ENCODE measurements at regions not wholly inside any gene's neighbourhood (a gene's known extent, or its start where the extent isn't known, plus 50 kb on each side); places are given as distances from the start of the nearest gene placed in this dataset.
"Not testable (repeated sequence)": the region's sequence is repeated elsewhere in the genome, so short reads cannot be mapped to it uniquely, and the experiment has no call there.

DNA sequence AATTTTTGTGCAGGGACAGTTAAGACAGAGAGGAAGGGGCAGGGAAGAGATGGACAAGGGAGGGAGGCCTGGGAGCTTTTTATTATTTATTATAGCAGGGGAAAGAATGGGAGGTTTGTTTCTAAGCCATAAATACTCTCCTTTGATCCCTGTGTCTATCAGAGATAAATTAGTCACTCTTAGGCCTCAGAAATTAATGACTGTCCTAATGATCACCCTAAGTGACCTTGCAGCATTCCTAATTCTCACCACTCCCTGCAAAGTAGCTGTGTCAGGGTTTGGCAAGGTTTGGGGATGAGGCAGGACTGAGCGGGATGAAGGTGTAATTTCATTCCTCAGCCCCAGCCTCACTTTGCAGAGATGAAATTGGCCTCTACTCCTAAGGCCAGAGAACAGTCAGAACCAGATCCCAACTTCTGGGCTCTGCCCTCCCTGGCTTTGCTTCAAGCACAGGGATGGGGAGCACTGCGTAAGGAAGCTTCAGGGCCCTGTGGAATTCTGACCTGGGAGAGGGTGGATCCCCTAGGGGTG, 95.0 kb downstream of the TMEM17 start:
- DNase-seq: peak in 1 of 51 donors; percentile 34

DNA sequence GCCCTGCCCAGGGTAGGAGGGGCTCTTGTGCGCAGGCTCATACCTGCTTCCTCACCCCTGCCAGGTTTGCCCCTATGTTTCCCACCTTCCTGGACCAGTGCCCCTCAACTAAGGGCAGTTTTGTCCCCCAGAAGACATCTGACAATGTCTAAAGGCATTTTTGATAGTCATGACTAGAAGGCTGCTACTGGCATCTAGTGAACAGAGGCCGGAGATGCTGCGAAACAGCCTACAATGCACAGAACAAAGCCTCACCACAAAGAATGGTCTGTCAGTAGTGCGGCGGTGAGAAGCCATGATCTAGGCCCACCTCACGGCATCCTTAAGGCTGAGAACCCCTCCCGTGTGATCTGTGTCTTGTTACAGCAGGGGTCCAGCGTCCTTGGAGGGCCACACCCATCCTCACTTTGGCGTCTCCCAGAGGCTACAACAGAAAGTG, 96.0 kb downstream of the TMEM17 start:
- peak in 18 of 51 donors; percentile 5 to 63 (median 34) for DNase-seq

DNA sequence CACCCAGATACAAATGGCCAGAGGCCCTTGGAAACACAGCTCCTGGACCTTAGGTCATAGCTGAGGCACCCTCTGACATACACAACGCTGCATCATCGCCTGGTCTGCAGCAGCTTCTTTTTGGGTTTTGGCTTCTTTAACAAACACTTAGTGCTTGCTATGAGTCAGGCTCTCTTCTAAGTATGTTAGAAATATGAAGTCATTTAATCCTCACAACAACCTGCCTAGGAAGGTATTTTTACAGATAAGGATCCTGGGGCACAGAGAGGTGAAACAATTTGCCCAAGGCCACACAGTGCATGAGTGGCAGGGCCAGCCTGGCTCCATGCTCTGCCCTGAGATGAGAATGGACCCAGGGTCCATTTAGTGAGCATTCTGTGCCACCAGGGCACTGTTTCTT, 96.6 kb downstream of the TMEM17 start:
- no peak for DNase-seq

DNA sequence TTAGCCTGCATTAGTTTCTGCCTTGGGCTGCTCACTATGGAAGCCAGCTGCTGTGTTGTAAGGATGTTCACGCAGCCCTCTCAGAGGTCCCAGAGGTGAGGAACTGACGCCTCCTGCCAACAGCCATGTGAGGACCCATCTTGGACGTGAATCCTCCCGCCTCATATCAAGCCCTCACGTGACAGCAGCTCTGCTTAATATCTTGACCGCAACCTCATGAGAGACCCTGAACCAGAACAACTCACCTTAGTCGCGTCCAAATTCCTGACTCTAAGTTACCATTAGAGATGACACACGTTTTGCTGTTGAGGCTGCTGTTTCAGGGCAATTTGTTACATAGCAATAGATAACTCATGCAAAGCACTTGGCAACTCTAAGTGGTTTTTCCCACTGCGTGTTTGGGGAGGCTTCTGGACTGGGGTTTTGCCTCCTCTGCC, 97.7 kb downstream of the TMEM17 start:
- no peak for DNase-seq

DNA sequence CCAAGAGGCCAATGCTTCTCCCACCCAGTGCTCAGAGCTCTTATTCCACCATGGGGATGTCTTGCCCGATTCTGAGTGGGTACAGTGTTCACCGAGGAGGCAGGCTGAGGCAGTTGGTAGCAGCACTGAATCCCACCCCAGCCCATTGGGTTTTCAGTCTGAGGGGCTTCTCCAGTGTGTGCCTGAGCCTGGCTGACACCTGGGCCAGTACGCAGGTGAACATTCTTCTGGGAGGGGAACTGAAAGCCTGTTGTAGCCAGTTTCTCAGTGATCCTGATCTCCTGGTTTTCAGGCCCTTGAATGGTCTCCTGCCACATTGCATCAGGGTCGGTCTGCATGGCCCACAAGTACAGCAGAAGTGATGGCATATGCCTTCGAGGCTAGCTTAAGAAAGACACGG, 98.2 kb downstream of the TMEM17 start:
- DNase-seq: no peak

DNA sequence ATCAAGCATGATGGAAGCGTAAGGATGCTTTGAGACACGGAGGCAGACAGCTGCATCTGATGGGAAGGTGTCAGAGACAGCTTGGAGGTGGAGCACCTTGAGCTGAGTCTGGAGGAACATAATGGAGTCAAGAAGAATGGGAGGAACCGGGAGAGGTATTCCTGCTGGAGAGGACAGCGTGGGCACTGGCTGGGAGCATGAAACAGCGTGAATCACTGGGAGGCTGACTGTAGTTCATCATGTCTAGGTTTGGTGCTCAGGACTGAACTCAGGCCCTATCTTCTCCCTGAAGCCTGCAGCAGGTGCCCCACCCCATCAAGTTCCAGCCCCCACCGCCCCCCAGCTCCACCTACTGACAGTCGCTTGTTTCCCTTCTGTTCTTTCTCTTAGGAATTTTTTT, 98.6 kb downstream of the TMEM17 start:
- no peak for DNase-seq

DNA sequence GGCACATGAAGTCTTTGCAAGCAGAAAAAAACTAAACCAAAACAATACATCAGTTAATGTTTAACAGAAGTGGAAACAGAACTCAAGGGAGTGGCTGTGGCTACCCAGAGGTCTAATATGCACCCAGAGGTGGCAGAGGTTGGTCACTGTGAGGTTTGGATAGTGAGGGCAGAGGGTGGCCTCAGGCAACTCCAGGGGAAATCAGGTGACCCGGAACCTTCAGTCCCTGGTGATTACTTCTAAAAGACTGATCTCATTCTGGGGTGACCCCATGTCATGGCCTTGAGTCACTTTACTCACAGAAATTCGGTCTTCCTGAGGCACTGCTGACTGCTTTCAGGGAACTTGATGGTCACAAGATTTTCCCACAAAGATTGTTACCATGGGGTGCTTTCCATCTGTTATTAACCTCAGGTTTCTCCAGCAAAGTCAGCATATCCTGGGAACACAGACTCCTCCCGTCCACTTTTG, 99.4 kb downstream of the TMEM17 start:
- no peak for DNase-seq

DNA sequence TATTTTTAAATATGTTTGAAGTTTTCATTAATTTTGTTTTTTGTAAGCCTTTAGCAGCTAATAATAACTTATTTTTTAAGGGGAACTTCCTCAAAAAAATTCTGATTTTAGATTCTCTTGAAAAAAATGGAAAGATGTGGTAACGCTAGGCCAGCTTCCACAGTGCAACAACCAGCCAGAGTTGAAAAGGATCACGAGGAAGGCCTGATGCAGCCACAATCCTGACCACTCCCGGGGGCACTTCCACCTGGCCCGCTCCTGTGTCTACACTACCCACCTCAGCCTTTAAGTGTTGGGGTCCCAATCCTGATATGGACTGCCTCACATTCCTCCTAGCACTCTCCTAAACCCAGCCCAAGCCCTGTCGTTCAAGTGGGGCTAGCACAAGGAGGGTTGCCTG, 101.1 kb downstream of the TMEM17 start:
- no peak for DNase-seq

DNA sequence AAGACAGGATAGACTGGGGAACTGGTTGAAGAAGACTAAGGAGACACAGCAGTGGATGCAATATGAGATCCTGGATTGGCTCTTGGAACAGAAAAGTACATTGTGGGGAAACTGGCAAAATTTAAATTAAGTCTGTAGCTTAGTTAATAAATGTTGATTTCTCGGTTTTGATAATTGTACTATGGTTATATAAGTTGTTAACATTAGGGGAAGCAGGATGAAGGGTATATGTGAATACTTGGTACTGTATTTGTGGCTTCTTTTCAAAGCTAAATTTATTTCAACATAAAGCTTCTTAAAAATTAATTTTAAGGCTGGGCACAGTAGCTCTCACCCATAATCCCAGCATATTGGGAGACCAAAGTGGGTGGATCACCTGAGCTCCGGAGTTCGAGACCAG, 103.8 kb downstream of the TMEM17 start:
- no peak for DNase-seq

DNA sequence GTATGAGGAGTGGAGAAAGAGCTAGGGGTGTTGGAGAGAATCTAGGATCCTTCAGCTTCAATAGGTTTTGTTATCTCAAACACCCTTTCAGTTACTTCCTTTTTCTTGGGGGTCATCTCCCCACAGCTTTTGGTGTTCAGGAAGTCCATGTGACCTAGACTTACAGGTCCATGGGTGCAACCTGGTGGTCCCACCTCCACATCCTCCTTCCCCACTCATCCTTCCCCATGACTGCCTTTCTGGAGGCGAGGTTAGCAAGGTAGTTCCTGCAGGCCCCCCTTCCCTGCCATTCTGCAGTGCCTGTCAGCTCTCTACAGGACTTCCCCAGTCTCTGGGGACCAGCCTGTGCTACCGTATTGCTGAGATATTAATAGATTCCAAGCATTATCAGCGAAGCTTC, 107.6 kb downstream of the TMEM17 start:
- no peak for DNase-seq

DNA sequence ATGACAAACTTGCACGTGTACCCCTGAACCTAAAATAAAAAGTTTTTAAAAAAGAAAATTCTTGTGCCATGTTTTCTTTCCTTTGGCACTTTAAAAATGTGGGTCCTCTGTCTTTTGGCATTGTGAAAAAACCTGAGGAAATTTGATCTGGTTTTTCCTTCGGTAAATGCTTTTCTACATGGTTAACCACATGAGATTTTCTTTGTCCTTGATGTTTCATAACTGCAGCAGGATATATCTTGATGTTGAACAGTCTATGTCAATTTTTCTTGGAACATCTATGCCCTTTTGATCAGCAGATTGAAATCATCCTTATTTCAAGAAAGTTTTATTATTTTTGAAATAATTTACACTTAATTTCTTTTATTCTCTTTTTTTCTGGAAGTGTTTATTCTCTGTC, 109.1 kb downstream of the TMEM17 start:
- DNase-seq: no peak

DNA sequence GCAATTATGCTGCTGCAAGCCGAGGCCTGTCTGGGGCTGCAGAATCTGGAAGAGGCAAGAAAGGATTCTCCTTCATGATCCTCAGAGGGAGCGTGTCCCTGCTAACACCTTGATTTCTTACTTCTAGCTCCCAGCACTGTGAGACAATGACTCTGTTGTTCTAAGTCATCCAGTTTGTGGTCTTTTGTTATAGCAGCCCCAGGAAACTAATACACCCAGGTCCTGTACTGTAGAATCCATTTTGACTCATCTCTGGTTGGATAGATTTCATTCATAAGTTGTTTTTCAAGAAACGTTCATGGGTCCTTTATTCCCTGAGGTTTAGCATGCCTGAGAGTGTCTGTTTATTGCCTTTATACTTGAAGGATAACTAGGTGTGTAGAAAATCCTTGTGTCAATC, 112.7 kb downstream of the TMEM17 start:
- DNase-seq: no peak

DNA sequence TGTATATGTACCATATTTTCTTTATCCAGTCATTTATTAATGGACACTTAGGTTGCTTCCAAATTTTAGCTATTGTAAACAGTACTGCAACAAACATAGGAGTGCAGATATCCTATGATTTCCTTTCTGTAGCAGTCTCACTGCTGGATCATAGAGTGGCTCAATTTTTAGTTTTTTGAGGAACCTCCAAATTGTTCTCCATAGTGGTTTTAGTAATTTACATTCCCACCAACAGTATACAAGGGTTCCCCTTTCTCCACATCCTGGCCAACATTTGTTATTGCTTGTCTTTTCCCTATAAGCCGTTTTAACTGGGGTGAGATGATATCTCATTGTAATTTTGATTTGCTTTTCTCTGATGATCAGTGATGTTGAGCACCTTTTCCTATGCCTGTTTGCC, 114.3 kb downstream of the TMEM17 start:
- no peak for DNase-seq

DNA sequence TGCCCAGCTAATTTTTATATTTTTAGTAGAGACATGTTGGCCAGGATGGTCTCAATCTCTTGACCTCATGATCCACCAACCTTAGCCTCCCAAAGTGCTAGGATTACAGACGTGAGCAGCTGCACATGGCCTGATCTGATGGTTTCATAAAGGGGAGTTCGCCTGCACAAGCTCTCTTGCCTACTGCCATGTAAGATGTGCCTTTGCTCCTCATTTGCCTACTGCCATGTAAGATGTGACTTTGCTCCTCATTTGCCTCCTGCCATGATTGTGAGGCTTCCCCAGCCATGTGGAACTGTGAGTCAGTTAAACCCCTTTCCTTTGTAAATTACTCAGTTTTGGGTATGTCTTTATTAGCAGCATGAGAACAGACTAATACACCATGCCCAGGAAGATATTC, 119.6 kb downstream of the TMEM17 start:
- not testable (repeated sequence) for DNase-seq

DNA sequence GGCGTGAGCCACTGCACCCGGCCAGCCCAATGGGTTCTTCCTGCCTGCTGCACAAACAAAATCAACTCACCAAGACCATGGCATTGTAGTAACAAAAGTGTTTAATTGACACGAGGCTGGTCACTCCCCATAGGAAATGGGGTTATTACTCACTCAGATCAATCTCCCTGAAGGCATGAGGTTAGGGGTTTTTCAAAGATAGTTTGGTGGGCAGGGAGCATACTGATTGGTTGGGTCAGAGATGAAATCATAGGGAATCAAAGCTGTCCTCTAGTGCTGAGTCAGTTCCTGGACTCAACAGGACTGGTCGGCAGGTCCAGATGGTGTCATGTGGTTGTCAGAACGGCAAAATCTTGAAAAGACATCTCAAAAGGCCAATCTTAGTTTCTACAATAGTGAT, 122.1 kb downstream of the TMEM17 start:
- DNase-seq: no peak

DNA sequence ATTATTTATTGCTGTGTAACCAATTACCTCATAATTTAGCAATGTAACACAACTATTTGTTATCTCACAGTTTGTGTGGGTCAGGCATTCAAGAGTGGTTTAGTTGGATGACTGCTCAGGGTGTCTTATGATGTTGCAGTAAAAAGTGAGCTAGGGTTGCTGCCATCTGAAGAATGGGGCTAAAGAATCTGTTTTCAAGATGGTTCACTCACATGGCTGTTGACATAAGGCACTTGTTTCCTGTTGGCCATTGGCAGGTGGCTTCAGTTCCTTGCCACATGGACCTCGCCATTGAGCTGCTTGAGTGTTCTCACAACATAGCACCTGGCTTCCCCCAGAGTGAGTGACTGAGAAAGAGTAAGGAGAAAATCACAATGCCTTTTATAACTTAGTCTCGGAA, 123.2 kb downstream of the TMEM17 start:
- no peak for DNase-seq

DNA sequence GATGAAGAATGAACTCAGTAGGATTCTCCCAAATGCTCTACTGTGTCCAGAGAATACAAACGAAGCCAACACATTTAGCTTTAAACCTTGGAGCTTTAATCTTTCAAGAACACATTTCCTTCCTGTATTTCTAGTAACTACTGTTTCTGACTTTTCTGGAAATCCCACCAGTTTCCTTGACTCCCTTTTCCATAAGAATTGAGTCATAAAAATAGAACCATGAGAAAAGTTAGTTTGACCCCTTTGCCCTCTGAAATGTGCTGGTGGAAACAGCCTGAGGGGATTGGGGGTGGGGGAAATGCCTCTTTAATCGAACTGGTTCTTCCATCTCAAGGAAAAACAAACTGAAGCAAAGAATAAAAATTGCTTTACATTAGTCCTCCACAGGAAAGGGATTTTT, 123.9 kb downstream of the TMEM17 start:
- DNase-seq: no peak

DNA sequence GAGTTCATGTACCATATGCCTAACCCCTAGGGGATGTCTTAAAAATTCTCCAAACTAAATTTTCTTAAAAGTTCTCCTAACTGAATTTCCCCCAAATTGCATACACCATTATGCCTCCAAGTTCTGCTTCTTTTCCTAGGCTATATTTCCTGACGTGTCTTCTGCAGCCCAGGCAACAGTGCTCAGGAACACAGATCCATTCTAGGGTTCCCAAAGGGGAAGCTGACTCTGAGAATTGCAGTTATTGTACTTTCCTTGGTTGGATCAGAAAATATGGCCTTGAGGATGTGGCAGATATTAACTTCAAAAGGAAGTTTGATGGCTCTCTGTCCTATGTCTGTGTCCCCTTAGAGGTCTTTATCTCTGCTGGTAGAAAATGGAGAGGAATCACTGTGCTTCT, 124.3 kb downstream of the TMEM17 start:
- no peak for DNase-seq

DNA sequence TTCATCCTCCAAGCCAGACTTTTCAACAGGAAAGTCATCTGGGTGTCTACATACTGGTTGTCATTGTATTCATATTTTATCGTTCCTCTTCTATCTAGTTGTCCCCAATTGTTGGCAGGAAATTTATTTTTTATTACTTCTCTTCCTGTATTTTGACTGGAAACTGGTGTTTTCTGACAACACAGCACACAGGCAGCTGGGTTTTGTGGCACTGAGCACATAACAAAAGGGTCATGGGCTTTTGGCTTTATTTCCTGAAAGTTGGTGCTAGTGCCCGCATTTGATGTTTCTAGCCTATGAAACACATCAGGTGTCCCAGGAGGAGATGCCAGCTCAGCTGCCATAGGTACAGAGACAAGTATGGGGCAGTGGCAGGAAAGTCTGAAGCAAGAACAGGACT, 126.4 kb downstream of the TMEM17 start:
- DNase-seq: no peak

DNA sequence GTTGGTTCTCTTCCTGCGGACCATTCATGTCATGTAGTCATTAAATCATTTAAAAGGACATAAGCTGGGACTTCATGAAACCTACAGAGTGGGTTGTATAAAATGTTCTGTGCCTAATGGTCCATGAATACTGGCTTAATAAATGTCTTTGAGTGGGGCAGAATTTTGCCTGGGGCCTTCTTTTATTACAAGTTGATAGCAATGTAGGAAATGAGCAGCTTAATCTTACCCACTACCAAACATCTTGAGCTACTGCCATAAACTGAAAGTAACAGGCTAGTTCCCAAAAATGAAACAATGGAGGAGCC, 130.9 kb downstream of the TMEM17 start:
- DNase-seq: no peak

DNA sequence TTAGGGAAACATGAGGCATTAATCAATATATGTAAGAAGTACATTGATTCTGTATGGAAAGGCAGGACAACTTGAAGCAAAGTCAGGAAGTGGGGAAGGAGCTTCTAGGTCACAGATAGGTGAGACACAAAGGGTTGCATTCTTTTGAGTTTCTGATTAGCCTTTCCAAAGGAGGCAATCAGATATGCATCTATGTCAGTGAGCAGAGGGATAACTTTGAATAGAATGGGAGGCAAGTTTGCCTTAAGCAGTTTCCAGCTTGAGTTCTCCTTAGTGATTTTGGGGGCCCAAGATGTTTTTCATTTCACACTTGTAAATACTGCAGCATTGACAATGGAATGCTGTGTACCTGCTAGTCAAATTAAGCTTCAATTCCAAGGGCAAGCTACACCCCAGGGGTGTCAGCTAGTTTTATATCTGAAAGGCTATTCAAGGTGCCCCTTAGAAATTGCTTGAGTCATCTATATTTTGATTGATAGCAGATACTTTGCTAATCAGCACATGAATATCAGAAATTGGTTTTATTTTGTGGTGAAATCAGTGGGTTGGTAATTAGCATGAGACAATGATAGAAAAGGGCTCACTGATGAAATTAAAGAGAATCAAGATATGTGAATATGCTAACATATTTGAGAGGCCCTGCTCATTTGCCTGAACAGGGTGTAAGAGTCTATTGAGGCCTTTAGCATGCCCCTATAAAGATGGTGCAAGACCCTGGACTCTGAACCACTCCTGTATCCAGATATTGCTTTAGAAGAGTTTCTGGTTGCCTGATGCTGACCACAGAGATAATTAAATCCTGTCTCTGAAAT, 131.5 kb downstream of the TMEM17 start:
- no peak for DNase-seq

DNA sequence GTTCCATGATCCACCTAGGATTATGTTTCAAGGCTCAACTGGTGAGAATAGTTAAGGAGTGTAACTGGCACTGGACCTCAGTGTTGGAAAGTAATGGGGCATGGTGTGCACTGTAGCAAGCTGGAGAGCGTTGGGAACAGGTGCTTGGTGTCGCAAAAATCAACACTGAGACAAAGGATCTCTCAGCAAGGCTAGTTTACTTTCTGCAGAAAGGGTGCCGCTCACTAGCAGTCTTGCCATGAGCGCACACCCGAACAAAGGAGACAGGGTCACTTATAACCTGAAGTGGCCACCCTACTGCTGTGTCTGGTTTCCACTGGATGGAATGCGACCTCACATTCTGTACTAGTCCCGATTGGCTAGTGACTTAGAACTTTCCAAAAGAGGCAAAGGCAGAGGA, 133.2 kb downstream of the TMEM17 start:
- DNase-seq: no peak

Data from hypothalamus (tissue), 51 donors.